K562 (cell line): ENCODE measurements at regions not wholly inside any gene's neighbourhood (a gene's known extent, or its start where the extent isn't known, plus 50 kb on each side); places are given as distances from the start of the nearest gene placed in this dataset.

ENCODE experiments used
- CHD2 ChIP-seq: IDR thresholded peaks from 2 replicates; pipeline ENCODE4 v1.6.1; 2011; ENCODE audit warnings: low read depth, low read length
- FOS ChIP-seq: IDR thresholded peaks from 3 replicates; pipeline ENCODE4 v1.6.1; 2011; ENCODE audit not compliant: insufficient read length; ENCODE audit errors: extremely low read depth
- TCFL5 ChIP-seq: fragments of 250-450 bp; sonication (Bioruptor Pico); conservative IDR thresholded peaks from 2 replicates; pipeline ENCODE4 v1.6.1; 2021; ENCODE audit warnings: mild to moderate bottlenecking, moderate library complexity, matching md5 sums
- TF ChIP-seq, protein P1 (sequence below): sonication (generic); formaldehyde crosslinking; IDR thresholded peaks from 2 replicates; pipeline ENCODE4 v1.8.0; 2022; ENCODE audit warnings: mild to moderate bottlenecking, missing genetic modification reagents, borderline replicate concordance
- TF ChIP-seq, protein P2 (sequence below), 3 experiments: IDR thresholded peaks in 2 of 3; conservative IDR thresholded peaks in 1 of 3; 2 replicates each; pipeline ENCODE4 v1.5.1; 2011 to 2012; ENCODE audit warnings: low read length in 3 of 3, mild to moderate bottlenecking in 3 of 3, control low read depth in 2 of 3, improper control_type of control experiment in 1 of 3, inconsistent platforms in 1 of 3, low read depth in 1 of 3, mixed read lengths in 1 of 3, moderate library complexity in 1 of 3; ENCODE audit not compliant: insufficient read depth in 2 of 3

DNA sequence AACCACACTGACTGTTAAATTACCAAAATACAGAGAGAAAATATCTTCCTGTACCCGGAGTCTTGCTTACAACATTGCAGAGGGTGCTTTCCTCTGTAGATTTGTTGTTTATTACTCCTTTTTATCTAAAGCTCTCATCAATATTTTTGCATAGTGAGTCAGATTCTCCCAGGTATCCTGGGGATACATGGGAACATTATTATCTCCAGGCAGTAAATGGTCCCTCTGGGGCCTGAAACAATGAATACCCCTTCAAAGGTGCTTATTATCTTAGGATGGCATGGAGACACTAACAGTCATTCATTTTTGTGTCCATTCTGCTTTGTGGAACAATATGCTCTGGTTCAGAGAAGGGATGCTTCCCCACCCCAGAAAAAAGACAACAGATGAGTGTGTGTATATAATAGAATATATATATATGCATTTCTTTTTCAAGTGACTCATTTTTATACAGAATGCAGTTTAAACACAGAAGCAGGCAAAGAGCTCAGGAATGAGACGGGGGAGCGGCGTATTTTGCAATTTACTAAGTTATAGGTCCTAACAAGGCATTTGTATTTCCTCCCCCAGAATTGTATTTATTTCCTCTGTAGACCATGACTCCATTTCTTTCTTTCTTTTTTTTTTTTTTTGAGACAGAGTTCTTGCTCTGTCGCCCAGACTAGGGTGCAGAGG is 424.8 kb upstream of the ZEB2 start:
- no peak for TF ChIP-seq CHD2
- TF ChIP-seq, protein P1, sequence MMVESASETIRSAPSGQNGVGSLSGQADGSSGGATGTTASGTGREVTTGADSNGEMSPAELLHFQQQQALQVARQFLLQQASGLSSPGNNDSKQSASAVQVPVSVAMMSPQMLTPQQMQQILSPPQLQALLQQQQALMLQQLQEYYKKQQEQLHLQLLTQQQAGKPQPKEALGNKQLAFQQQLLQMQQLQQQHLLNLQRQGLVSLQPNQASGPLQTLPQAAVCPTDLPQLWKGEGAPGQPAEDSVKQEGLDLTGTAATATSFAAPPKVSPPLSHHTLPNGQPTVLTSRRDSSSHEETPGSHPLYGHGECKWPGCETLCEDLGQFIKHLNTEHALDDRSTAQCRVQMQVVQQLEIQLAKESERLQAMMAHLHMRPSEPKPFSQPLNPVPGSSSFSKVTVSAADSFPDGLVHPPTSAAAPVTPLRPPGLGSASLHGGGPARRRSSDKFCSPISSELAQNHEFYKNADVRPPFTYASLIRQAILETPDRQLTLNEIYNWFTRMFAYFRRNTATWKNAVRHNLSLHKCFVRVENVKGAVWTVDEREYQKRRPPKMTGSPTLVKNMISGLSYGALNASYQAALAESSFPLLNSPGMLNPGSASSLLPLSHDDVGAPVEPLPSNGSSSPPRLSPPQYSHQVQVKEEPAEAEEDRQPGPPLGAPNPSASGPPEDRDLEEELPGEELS (CRISPR knock-in tag) = no peak
- TF ChIP-seq TCFL5 (CRISPR knock-in tag) = no peak
- TF ChIP-seq, protein P2, sequence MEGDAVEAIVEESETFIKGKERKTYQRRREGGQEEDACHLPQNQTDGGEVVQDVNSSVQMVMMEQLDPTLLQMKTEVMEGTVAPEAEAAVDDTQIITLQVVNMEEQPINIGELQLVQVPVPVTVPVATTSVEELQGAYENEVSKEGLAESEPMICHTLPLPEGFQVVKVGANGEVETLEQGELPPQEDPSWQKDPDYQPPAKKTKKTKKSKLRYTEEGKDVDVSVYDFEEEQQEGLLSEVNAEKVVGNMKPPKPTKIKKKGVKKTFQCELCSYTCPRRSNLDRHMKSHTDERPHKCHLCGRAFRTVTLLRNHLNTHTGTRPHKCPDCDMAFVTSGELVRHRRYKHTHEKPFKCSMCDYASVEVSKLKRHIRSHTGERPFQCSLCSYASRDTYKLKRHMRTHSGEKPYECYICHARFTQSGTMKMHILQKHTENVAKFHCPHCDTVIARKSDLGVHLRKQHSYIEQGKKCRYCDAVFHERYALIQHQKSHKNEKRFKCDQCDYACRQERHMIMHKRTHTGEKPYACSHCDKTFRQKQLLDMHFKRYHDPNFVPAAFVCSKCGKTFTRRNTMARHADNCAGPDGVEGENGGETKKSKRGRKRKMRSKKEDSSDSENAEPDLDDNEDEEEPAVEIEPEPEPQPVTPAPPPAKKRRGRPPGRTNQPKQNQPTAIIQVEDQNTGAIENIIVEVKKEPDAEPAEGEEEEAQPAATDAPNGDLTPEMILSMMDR (IDR thresholded peaks at IDR 0.05 in 2 of 3, conservative IDR thresholded peaks at IDR 0.05 in 1 of 3; ENCODE audit: insufficient read depth in 2 of 3, low read depth in 1 of 3, low read length in 3 of 3) = no peak
- no peak for TF ChIP-seq FOS
